HEK293 (cell line): ENCODE measurements at regions not wholly inside any gene's neighbourhood (a gene's known extent, or its start where the extent isn't known, plus 50 kb on each side); places are given as distances from the start of the nearest gene placed in this dataset.
"Not testable (repeated sequence)": the region's sequence is repeated elsewhere in the genome, so short reads cannot be mapped to it uniquely, and the experiment has no call there.

Experiments used
- HOXD13 ChIP-seq: sonication (generic); formaldehyde crosslinking; IDR thresholded peaks from 2 replicates; pipeline ENCODE4 v1.8.0; 2022; ENCODE audit warnings: missing genetic modification reagents, borderline replicate concordance
- OVOL3 ChIP-seq: fragments of 450-650 bp; formaldehyde crosslinking; IDR thresholded peaks from 2 replicates; pipeline ENCODE4 v1.5.1; 2016; ENCODE audit warnings: missing biosample characterization, missing genetic modification characterization
- ZBTB8A ChIP-seq: fragments of 450-650 bp; formaldehyde crosslinking; IDR thresholded peaks from 2 replicates; pipeline ENCODE4 v1.5.1; 2016; ENCODE audit warnings: missing biosample characterization, missing genetic modification characterization
- ZFHX2 ChIP-seq: fragments of 450-650 bp; formaldehyde crosslinking; conservative IDR thresholded peaks from 2 replicates; pipeline ENCODE4 v1.5.1; 2016; ENCODE audit warnings: missing biosample characterization, missing genetic modification characterization
- ZNF133 ChIP-seq: fragments of 450-650 bp; formaldehyde crosslinking; IDR thresholded peaks from 2 replicates; pipeline ENCODE4 v1.5.1; 2016; ENCODE audit warnings: missing biosample characterization, missing genetic modification characterization
- ZNF658 ChIP-seq: fragments of 450-650 bp; formaldehyde crosslinking; IDR thresholded peaks from 2 replicates; pipeline ENCODE4; 2016; ENCODE audit warnings: missing biosample characterization, missing genetic modification characterization
- ZNF677 ChIP-seq: fragments of 450-650 bp; IDR thresholded peaks from 2 replicates; pipeline ENCODE4 v1.5.0; 2018; ENCODE audit warnings: missing biosample characterization, mild to moderate bottlenecking, missing genetic modification characterization, moderate library complexity
- ZSCAN30 ChIP-seq: fragments of 450-650 bp; IDR thresholded peaks from 2 replicates; pipeline ENCODE4 v1.5.1; 2018; ENCODE audit warnings: missing biosample characterization, mild to moderate bottlenecking, missing genetic modification characterization, moderate library complexity
- TF ChIP-seq, protein P1 (sequence below): fragments of 450-650 bp; formaldehyde crosslinking; IDR thresholded peaks from 2 replicates; pipeline ENCODE4 v1.5.1; 2016; ENCODE audit warnings: missing biosample characterization, missing genetic modification characterization
- TF ChIP-seq, protein P2 (sequence below): fragments of 450-650 bp; formaldehyde crosslinking; IDR thresholded peaks from 2 replicates; pipeline ENCODE4 v1.5.1; 2016; ENCODE audit warnings: missing biosample characterization, missing genetic modification characterization, borderline replicate concordance
- TF ChIP-seq, protein P3 (sequence below): sonication (generic); formaldehyde crosslinking; IDR thresholded peaks from 2 replicates; pipeline ENCODE4 v1.8.1; 2022; ENCODE audit warnings: mild to moderate bottlenecking, moderate library complexity, missing genetic modification reagents
- TF ChIP-seq, protein P4 (sequence below): fragments of 450-650 bp; formaldehyde crosslinking; IDR thresholded peaks from 2 replicates; pipeline ENCODE4 v1.5.1; 2017; ENCODE audit warnings: missing biosample characterization, missing genetic modification characterization
- TF ChIP-seq, protein P5 (sequence below): IDR thresholded peaks from 2 replicates; pipeline ENCODE4 v1.6.1; 2011; ENCODE audit warnings: mild to moderate bottlenecking, low read depth, low read length, borderline replicate concordance

DNA sequence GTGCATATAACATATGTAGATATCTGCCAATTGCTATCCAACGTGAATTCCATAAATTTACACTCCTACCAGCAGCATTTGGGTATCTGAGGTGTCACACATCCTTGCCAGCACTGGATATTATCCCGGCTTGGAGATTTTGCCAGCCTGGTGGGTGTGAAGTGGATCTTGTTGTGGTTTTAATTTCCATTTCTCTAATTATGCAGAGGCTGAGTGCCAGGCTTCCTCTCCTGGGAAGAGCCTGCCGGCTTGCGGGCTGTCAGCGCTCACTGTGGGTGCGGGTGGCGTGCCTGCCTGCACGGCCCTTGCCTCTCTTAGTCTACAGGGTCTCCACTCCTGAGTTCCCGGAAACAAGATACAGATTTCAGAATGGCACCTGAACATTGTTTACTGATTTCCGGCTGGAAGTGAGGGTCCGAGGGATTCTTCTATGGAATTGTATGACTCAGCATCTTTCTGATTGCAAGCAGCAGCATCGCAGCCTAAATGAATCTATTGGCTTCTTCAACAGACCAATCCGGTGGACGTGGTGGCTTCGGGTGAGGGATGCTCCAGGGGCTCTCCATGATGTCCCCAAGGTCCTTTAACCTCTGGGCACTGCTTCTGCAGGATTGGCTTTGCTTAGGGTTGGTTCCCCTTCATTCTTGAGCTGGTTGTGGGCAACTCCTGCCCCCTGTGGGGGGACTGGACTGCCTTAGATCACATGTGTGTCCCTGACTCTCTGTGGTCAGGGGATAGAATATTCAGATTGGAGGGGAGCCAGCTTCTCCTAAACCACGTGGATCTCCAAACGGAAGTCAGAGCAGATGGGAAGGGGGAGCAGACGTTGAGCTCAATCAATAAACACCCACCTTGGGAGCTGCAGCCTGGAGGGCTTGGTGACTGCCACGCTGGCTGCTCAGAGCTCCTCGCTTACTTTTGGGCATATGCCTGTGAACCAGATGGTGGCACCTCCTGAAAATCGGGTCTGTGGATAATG is 58.0 kb upstream of the LRPAP1 start:
- TF ChIP-seq, protein P1, sequence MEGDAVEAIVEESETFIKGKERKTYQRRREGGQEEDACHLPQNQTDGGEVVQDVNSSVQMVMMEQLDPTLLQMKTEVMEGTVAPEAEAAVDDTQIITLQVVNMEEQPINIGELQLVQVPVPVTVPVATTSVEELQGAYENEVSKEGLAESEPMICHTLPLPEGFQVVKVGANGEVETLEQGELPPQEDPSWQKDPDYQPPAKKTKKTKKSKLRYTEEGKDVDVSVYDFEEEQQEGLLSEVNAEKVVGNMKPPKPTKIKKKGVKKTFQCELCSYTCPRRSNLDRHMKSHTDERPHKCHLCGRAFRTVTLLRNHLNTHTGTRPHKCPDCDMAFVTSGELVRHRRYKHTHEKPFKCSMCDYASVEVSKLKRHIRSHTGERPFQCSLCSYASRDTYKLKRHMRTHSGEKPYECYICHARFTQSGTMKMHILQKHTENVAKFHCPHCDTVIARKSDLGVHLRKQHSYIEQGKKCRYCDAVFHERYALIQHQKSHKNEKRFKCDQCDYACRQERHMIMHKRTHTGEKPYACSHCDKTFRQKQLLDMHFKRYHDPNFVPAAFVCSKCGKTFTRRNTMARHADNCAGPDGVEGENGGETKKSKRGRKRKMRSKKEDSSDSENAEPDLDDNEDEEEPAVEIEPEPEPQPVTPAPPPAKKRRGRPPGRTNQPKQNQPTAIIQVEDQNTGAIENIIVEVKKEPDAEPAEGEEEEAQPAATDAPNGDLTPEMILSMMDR (tag by site-specific recombination), result not testable (repeated sequence)
- TF ChIP-seq, protein P2, sequence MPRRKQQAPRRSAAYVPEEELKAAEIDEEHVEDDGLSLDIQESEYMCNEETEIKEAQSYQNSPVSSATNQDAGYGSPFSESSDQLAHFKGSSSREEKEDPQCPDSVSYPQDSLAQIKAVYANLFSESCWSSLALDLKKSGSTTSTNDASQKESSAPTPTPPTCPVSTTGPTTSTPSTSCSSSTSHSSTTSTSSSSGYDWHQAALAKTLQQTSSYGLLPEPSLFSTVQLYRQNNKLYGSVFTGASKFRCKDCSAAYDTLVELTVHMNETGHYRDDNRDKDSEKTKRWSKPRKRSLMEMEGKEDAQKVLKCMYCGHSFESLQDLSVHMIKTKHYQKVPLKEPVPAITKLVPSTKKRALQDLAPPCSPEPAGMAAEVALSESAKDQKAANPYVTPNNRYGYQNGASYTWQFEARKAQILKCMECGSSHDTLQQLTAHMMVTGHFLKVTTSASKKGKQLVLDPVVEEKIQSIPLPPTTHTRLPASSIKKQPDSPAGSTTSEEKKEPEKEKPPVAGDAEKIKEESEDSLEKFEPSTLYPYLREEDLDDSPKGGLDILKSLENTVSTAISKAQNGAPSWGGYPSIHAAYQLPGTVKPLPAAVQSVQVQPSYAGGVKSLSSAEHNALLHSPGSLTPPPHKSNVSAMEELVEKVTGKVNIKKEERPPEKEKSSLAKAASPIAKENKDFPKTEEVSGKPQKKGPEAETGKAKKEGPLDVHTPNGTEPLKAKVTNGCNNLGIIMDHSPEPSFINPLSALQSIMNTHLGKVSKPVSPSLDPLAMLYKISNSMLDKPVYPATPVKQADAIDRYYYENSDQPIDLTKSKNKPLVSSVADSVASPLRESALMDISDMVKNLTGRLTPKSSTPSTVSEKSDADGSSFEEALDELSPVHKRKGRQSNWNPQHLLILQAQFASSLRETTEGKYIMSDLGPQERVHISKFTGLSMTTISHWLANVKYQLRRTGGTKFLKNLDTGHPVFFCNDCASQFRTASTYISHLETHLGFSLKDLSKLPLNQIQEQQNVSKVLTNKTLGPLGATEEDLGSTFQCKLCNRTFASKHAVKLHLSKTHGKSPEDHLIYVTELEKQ (tag by site-specific recombination), result not testable (repeated sequence)
- TF ChIP-seq, protein P3, sequence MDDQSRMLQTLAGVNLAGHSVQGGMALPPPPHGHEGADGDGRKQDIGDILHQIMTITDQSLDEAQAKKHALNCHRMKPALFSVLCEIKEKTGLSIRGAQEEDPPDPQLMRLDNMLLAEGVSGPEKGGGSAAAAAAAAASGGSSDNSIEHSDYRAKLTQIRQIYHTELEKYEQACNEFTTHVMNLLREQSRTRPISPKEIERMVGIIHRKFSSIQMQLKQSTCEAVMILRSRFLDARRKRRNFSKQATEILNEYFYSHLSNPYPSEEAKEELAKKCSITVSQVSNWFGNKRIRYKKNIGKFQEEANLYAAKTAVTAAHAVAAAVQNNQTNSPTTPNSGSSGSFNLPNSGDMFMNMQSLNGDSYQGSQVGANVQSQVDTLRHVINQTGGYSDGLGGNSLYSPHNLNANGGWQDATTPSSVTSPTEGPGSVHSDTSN (CRISPR knock-in tag), result not testable (repeated sequence)
- TF ChIP-seq ZFHX2 (tag by site-specific recombination); OVOL3 (tag by site-specific recombination); ZNF658; HOXD13 (CRISPR knock-in tag); ZNF677 (tag by site-specific recombination); ZBTB8A (tag by site-specific recombination); ZSCAN30 (tag by site-specific recombination); ZNF133 (tag by site-specific recombination): not testable (repeated sequence)
- TF ChIP-seq, protein P4, sequence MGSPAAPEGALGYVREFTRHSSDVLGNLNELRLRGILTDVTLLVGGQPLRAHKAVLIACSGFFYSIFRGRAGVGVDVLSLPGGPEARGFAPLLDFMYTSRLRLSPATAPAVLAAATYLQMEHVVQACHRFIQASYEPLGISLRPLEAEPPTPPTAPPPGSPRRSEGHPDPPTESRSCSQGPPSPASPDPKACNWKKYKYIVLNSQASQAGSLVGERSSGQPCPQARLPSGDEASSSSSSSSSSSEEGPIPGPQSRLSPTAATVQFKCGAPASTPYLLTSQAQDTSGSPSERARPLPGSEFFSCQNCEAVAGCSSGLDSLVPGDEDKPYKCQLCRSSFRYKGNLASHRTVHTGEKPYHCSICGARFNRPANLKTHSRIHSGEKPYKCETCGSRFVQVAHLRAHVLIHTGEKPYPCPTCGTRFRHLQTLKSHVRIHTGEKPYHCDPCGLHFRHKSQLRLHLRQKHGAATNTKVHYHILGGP (tag by site-specific recombination), result not testable (repeated sequence)
- TF ChIP-seq, protein P5, sequence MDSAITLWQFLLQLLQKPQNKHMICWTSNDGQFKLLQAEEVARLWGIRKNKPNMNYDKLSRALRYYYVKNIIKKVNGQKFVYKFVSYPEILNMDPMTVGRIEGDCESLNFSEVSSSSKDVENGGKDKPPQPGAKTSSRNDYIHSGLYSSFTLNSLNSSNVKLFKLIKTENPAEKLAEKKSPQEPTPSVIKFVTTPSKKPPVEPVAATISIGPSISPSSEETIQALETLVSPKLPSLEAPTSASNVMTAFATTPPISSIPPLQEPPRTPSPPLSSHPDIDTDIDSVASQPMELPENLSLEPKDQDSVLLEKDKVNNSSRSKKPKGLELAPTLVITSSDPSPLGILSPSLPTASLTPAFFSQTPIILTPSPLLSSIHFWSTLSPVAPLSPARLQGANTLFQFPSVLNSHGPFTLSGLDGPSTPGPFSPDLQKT, result not testable (repeated sequence)
